T-helper 9 cell (primary cell): ENCODE measurements at regions not wholly inside any gene's neighbourhood (a gene's known extent, or its start where the extent isn't known, plus 50 kb on each side); places are given as distances from the start of the nearest gene placed in this dataset.

Source experiments
- DNase-seq: peaks from one replicate; pipeline ENCODE4 v3.0.0-alpha.2; 2020

- no peak for DNase-seq
Observed at GRCh38 chr9:135220601-135221575, 133.4 kb downstream of the OLFM1 start.

- DNase-seq: no peak
Observed at GRCh38 chr9:135221576-135221950, 134.1 kb downstream of the OLFM1 start.

GRCh38 chr9:135221951-135222631 lies 134.6 kb downstream of the OLFM1 start:
- no peak for DNase-seq

- DNase-seq: no peak
Observed at GRCh38 chr9:135222881-135223760, 135.7 kb downstream of the OLFM1 start.

GRCh38 chr9:135223831-135224230 lies 136.4 kb downstream of the OLFM1 start:
- DNase-seq: no peak

- DNase-seq: no peak
Observed at GRCh38 chr9:135224286-135224877, 136.9 kb downstream of the OLFM1 start.

- DNase-seq: no peak
Observed at GRCh38 chr9:135224921-135225541, 137.6 kb downstream of the OLFM1 start.

- DNase-seq: no peak
Observed at GRCh38 chr9:135225619-135226228, 138.3 kb downstream of the OLFM1 start.

- no peak for DNase-seq
Observed at GRCh38 chr9:135226369-135227050, 139.0 kb downstream of the OLFM1 start.

- DNase-seq: no peak
Observed at GRCh38 chr9:135227641-135228251, 140.3 kb downstream of the OLFM1 start.

- DNase-seq: no peak
Observed at GRCh38 chr9:135228345-135228982, 141.0 kb downstream of the OLFM1 start.

GRCh38 chr9:135228983-135229625 lies 141.6 kb downstream of the OLFM1 start:
- no peak for DNase-seq

- DNase-seq: no peak
Observed at GRCh38 chr9:135229701-135230385, 142.4 kb downstream of the OLFM1 start.

GRCh38 chr9:135230386-135230765 lies 142.9 kb downstream of the OLFM1 start:
- DNase-seq: no peak

GRCh38 chr9:135230817-135231520 lies 143.5 kb downstream of the OLFM1 start:
- DNase-seq: no peak

- no peak for DNase-seq
Observed at GRCh38 chr9:135239100-135239768, 151.8 kb downstream of the OLFM1 start.

- no peak for DNase-seq
Observed at GRCh38 chr9:135239769-135240141, 152.3 kb downstream of the OLFM1 start.

- no peak for DNase-seq
Observed at GRCh38 chr9:135240222-135240621, 152.8 kb downstream of the OLFM1 start.
